ENCODE measurements at regions not wholly inside any gene's neighbourhood (a gene's known extent, or its start where the extent isn't known, plus 50 kb on each side); places are given as distances from the start of the nearest gene placed in this dataset.

GRCh38 chr5:135234242-135234641, 164.8 kb downstream of the MACROH2A1 start:
- no peak for DNase-seq

GRCh38 chr5:135233477-135233876, 165.6 kb downstream of the MACROH2A1 start:
- peak; percentile 14 for DNase-seq

DNA sequence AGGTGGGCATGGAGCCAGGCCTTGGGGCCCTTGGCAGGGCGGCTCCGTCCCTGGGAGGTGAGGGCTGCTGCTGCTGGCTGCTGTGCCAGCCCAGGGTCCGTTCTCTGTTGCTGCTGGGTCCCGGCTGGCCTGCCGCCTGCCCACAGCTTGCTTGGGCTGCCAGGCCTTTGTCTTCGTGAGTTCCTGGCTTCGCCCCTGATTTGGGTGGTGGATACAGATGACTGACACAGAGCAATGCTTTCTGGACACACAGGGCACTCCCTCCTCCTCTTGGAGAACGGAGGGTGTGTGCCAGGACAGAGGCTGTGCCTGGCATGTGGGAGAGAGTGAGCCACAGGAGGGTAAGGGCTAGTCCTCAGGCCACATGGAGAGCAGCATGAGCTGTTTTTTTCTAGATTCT, 166.1 kb downstream of the MACROH2A1 start:
- DNase-seq, result no peak

- no peak for DNase-seq
Observed at GRCh38 chr5:135231289-135231688, 167.7 kb downstream of the MACROH2A1 start.

GRCh38 chr5:135230251-135230925, 168.6 kb downstream of the MACROH2A1 start:
- DNase-seq, result no peak

GRCh38 chr5:135229679-135230132, 169.3 kb downstream of the MACROH2A1 start:
- DNase-seq, result no peak

GRCh38 chr5:135229122-135229521, 169.9 kb downstream of the MACROH2A1 start:
- DNase-seq, result no peak

DNA sequence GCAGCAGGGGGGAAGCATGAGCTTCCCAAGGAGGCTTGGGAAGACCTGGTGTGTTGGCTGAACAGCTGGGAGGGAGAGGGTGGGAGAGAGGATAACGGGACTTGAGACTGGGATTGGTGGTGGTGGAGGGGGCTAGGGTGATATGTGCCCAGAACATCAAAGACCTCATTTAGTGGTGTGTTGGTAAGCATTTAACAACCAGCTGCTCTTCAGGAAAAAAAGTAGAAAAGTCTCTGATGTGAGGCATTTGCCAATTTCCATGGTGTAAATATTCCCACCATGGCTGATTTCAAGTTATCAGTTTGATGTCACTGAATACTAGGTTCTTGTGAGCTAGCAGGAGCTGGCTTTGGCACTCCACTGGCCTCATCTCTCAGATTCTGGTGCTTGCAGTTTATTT, 170.8 kb downstream of the MACROH2A1 start:
- DNase-seq, result no peak

GRCh38 chr5:135227064-135228022, 171.7 kb downstream of the MACROH2A1 start:
- no peak for DNase-seq

- no peak for DNase-seq
Observed at GRCh38 chr5:135225856-135226560, 173.0 kb downstream of the MACROH2A1 start.

GRCh38 chr5:135223891-135224625, 175.0 kb downstream of the MACROH2A1 start:
- DNase-seq, result no peak

- no peak for DNase-seq
Observed at GRCh38 chr5:135223404-135223803, 175.6 kb downstream of the MACROH2A1 start.

DNA sequence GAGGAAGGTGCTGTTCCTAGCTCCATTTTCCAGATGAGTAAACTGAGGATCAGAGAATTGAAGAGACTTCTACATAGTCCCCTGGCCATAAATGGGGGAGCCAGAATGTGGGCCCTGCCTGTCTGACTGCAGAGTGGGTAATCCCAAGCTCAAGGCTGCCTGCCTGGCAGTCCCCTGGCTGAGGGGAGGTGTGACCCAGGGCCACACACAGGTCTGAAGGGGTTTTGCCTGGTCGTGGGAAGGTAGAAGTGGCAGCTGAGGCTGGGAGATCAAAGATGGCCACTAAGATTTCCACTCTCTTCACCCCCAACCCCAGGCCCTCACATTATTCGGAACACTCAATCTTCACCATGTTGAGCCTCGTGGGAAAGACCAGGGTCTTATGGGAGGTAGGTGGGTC, 176.3 kb downstream of the MACROH2A1 start:
- DNase-seq, result no peak

DNA sequence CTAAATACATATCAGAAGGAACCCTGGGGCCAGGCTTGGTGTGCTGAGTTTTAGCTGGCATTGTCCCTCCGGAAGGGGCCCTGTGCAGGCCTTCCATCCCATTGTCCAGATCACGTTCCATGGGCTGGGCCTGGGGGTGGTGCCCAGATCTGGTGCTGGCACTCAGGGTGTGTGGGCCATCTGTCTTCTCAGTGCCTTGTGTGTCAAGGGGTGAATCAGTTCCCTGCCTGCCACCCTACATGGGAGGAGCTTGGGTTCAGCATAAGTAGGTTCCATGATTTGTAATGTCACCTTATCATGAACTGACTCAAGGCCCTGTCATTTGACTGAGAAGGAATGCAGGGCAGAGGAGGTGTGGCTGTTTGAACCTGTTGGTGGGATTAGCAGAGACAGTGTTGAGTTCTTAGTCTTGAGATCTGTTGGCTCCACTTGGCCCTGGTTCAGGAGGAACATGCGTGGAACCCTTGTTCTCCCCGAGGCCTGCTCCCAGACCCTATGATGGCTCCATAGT, 176.8 kb downstream of the MACROH2A1 start:
- DNase-seq, result no peak

- no peak for DNase-seq
Observed at GRCh38 chr5:135221696-135222095, 177.3 kb downstream of the MACROH2A1 start.

GRCh38 chr5:135221187-135221473, 177.9 kb downstream of the MACROH2A1 start:
- DNase-seq, result no peak

- no peak for DNase-seq
Observed at GRCh38 chr5:135220394-135221186, 178.4 kb downstream of the MACROH2A1 start.

GRCh38 chr5:135219868-135220267, 179.2 kb downstream of the MACROH2A1 start:
- no peak for DNase-seq

DNA sequence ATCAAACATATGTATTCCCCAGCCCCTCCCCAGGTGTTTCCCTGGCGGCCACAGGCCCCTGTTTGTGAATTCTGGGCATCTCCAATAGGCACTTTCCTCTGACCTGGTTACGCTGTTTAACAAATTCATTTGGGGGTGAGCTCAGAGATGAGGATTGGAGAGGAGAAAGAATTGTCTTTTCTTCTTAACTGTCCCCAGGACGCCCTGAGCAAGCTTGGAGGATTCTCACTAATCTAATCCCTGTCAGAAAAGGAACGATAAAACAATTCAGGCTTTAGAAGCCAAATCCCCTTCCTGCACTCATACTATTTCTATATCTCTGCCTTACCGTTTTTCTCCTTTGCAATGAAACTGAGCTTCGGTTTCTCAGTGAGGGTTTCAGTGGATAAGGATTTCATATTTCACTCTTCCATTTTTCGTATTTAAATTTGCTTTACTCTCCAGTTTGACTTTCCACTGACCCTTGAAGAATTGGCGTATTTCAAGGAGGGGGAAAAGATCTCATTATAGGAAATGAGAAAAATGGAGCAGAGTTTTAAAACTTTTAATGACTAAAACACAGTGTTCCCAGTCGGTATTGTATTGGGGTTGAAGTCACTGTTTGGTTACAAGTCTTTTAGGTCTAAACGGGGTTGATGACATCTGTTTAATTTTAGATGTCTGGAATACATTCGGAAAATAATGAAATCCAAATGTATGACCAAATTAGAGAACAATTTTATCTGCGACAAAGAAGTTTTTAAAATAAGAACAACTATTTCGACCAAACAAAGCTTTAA, 180.1 kb downstream of the MACROH2A1 start:
- DNase-seq, result no peak

- no peak for DNase-seq
Observed at GRCh38 chr5:135218486-135218755, 180.6 kb downstream of the MACROH2A1 start.

Data from DMS53 (cell line).